ENCODE measurements at regions not wholly inside any gene's neighbourhood (a gene's known extent, or its start where the extent isn't known, plus 50 kb on each side); places are given as distances from the start of the nearest gene placed in this dataset.

DNA sequence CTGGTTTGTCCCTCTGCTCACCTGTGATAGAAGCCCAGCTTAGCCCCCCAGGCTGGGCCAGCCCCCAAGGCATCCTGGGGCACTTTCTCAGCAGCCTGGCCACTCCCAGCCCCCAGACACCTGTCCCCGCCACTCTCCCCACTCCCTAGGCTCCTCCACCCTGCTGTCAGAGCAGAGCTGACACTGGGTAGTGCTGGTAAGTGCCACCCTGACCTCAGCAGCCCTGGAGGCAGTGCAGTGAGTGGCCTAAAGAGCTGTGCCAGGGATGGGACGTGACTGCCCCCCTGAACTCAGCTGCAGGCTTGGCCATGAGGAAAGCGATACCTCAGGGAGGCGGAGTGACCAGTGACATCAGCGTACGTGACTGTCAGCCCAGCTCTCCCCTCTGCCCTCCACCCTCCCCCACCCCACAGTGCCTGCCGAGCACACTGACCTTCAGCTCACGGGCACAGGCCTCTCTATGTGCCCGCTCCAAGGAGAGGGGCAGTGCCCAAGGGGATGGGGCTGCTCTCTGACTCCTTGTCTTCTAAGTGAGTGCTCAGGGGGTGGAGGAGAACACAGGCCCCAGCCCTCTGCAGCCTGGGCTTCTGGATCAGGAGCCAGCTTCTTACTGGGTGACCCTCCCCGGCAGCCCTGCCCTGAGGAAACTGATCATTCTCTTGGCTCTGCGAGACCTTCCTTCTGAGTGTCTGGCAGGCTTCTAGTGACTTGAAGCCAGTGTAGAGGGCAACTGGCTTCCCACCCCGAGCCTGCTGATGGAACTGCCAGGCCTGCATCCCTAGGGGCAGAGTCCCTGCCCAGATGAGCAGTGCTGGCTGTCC, 172.7 kb downstream of the MRPL14 start:
- TF ChIP-seq, protein P1, sequence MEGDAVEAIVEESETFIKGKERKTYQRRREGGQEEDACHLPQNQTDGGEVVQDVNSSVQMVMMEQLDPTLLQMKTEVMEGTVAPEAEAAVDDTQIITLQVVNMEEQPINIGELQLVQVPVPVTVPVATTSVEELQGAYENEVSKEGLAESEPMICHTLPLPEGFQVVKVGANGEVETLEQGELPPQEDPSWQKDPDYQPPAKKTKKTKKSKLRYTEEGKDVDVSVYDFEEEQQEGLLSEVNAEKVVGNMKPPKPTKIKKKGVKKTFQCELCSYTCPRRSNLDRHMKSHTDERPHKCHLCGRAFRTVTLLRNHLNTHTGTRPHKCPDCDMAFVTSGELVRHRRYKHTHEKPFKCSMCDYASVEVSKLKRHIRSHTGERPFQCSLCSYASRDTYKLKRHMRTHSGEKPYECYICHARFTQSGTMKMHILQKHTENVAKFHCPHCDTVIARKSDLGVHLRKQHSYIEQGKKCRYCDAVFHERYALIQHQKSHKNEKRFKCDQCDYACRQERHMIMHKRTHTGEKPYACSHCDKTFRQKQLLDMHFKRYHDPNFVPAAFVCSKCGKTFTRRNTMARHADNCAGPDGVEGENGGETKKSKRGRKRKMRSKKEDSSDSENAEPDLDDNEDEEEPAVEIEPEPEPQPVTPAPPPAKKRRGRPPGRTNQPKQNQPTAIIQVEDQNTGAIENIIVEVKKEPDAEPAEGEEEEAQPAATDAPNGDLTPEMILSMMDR (IDR thresholded peaks at IDR 0.05; ENCODE audit: low read length, missing control alignments): no peak
- DNase-seq (ENCODE audit: low read depth): no peak
- H3K4me3 ChIP-seq (replicated peaks; ENCODE audit: low read depth, low read length): no peak overlapping the region

DNA sequence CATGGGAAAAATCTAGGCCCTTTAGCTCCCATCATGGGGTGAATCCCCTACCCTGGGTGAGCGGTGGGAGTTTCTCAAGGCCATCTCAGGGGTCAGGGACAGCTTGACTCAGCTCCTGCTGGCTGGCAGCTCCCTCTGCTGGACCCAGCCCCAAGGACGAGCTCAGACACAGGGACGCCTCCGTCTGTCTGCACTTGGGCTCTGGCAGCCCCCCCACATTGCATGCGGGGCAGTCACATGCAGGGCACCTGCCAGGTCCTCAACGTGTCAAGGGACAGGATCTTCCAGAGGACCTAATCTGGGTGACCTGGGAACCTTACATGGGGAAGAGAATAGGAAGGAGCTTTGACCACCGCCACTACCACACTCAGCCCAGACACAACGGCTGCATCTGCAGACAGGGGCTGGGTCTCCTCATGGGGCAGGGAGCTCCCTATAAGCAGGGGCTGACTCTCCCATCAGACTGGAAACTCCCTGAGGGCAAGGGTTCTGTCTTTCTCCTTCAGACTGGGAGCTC, 173.4 kb downstream of the MRPL14 start:
- TF ChIP-seq, protein P1 (IDR thresholded peaks at IDR 0.05; ENCODE audit: low read length, missing control alignments): peak; percentile 37
- DNase-seq (ENCODE audit: low read depth): no peak
- H3K4me3 ChIP-seq (replicated peaks; ENCODE audit: low read depth, low read length): no peak overlapping the region

DNA sequence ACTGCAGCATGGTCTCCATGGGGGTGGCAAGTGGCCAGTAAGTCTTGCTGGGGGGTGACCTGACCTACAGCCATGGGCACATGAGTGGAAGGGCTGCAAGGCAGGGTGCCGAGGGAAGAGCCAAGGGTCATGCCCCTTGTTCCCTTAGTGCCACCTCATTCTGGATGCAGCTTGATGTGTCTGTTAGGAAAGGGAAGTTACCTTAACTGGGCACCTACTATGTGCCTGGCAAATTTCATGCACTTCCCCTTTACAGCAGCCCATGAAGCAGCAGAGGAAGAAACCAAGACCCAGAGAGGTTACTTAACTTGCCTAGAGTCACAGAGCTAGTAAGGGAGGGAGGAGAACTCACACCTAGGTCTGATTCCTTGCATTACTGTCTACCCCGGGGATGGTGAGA, 174.0 kb downstream of the MRPL14 start:
- TF ChIP-seq, protein P1 (IDR thresholded peaks at IDR 0.05; ENCODE audit: low read length, missing control alignments): no peak
- no peak overlapping the region for H3K4me3 ChIP-seq (replicated peaks; ENCODE audit: low read depth, low read length)
- DNase-seq (ENCODE audit: low read depth): no peak

DNA sequence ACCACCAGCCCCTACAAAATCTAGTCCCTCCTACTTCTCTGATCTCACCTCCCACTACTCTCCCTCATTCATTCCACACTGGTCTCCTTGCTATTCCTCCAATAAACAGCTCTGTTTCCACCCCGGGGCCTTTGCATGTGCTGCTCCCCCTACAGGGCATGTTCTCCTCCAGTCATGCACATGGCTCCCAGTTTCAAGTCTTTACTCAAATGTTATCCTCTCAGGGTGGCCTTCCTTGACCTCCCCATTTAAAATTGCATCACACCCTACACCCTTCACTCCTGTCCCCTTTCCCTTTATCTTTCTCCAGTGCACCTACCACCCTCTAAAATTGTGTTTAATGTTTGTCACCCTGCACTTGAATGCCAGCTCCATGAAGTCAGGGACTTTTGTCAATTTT, 174.5 kb downstream of the MRPL14 start:
- H3K4me3 ChIP-seq (replicated peaks; ENCODE audit: low read depth, low read length): no peak overlapping the region
- no peak for DNase-seq (ENCODE audit: low read depth)
- TF ChIP-seq, protein P1 (IDR thresholded peaks at IDR 0.05; ENCODE audit: low read length, missing control alignments): peak; percentile 30

DNA sequence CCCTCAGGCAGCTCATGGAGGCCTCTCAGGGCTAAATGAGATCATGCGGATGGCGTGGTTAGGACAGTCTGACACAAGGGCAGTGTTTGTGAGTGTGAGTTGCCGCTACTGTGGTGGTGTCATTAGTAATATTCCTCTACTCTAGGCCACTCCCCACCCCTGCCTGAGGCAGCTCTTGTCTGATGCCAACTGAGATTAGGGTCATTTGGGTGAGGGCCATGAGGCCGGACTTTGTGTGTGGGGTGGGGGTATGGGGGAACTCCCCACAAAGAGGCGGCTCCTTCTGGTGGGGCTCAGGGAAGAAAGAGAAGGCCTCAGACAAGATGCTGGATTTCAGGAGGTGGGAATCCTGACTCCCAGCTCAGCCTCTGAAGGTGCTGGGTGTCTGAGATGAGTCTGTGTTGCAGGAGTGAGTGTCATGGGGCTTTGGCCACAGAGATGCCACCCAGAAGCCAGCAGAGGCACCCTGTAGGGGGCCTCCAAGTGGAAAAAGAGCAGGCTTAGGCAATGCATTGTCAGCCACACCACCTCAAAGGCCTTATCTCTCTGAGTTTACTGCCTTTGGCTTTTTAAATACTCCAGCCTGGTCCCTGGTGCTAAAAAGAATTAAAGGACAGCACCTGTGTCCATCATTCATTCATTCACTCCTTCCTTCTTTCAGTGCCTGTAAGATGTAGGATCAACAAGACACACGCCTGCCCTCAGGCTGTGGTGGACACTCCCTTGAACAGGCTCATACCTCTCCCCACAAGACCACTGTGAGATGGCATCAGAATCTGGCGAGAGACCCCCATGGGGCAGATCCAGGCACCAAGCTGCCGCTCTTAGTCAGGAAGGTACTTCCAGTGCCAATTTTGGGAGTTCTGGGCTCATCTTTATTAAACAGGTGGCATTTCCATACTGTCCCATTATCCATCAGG, 175.2 kb downstream of the MRPL14 start:
- no peak for DNase-seq (ENCODE audit: low read depth)
- TF ChIP-seq, protein P1 (IDR thresholded peaks at IDR 0.05; ENCODE audit: low read length, missing control alignments): no peak
- no peak overlapping the region for H3K4me3 ChIP-seq (replicated peaks; ENCODE audit: low read depth, low read length)

DNA sequence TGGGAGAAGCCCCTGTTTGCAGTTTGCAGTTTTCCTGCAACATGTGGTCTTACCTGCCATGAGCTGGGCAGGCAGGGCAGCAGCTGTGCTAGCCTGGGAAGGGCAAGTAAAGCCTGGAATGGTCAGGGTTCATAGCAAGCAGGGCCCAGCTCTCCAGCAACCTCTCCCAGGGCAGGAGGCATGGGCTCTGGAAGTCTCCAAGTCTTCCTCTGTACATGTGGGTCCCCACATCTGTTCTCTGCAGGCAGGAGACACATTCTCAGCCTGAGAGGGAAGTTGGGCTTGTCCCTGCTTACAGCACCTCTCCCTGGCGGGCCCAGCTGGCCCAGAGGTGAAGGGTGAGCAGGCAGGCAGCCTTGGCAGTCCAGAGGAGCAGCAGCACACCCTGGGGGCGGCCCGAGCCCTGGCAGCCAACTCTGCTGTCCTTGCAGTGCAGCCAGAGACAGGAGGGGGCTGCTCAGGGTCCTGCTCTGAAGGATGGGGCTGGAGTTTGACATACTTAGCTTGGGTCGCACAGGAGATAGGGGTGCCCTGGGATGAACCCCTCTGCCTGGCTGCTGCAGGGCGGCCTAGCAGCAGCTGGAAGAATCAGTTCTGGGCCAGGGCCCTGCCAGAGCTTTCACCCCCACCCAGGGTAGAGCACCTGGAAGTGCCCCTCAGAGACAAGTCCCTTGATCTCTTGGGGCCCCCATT, 176.0 kb downstream of the MRPL14 start:
- TF ChIP-seq, protein P1 (IDR thresholded peaks at IDR 0.05; ENCODE audit: low read length, missing control alignments): peak; percentile 38
- DNase-seq (ENCODE audit: low read depth): peak; percentile 43
- no peak overlapping the region for H3K4me3 ChIP-seq (replicated peaks; ENCODE audit: low read depth, low read length)

All from fibroblast of pulmonary artery (primary cell).